ENCODE measurements at regions not wholly inside any gene's neighbourhood (a gene's known extent, or its start where the extent isn't known, plus 50 kb on each side); places are given as distances from the start of the nearest gene placed in this dataset.

DNA sequence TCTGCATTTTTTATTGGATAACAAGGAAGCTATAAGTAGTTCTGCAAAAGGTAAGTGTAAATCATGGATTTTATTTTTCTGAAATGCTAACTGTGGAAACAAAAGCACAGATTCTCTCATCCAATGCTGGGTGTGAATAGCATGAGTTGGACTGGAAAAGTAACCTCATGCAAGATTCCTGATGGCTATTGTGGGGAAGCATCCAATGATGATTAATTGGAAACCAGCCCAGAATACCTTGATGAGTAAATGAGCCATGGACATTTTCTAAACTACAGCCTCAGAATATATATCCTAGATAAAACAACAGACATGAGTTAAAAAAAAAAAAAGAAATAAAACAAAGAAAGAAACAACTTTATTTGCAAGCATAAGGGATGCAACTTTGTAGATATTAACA lies 934.6 kb downstream of the CCSER2 start:
- Mint-ChIP-seq H3K27me3 (no peaks in the 10 kb centered on the region), H3K4me1 (no peaks in the 10 kb centered on the region), H3K36me3 (no peaks in the 10 kb centered on the region), H3K9me3 (no peaks in the 10 kb centered on the region), H3K27ac (no peak overlapping the region), H3K4me3 (no peak overlapping the region)
- no peak for ATAC-seq

DNA sequence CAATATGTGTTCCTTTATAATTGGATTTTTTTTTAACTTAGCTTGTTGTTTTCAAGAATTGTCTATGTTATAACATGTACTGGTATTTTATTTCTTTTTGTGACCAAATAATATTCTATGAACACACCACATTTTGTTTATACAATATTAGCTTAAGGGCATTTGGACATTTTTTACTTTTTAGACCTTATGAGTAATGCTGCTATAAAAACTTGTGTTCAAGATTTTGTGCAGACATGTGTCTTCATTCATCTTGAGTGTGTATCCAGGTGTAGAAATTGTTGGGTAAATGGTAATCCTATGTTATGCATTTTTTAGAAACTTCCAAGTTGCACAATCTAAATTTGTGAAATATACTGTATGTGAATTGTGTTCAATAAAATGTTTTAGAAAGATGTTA lies 936.7 kb downstream of the CCSER2 start:
- H3K4me1 Mint-ChIP-seq: no peaks in the 10 kb centered on the region
- peaks cover 3% of the 10 kb centered on the region for H3K9me3 Mint-ChIP-seq
- no peaks in the 10 kb centered on the region for H3K36me3 Mint-ChIP-seq
- no peak overlapping the region for H3K27ac Mint-ChIP-seq
- no peak overlapping the region for H3K4me3 Mint-ChIP-seq
- no peak for ATAC-seq
- H3K27me3 Mint-ChIP-seq: no peaks in the 10 kb centered on the region

DNA sequence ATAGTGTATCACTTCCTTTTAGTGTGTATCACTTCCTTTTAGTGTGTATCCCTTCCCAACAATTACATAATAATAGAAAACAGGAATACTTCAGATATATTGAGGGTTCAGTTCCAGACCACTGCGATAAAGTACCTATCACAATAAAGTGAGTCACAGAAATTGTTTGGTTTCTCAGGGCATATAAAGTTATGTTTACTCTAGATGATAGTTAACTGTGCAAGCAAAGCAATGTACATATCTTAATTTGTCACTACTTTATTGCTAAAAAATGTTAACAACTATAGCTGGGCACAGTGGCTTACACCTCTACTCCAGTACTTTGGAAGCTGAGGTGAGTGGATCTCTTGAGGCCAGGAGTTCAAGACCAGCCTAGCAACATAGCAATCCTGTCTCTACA lies 938.4 kb downstream of the CCSER2 start:
- peaks cover 7% of the 10 kb centered on the region for H3K9me3 Mint-ChIP-seq
- no peak overlapping the region for H3K27ac Mint-ChIP-seq
- no peaks in the 10 kb centered on the region for H3K4me1 Mint-ChIP-seq
- no peak overlapping the region for H3K4me3 Mint-ChIP-seq
- H3K27me3 Mint-ChIP-seq: no peaks in the 10 kb centered on the region
- no peaks in the 10 kb centered on the region for H3K36me3 Mint-ChIP-seq
- no peak for ATAC-seq

DNA sequence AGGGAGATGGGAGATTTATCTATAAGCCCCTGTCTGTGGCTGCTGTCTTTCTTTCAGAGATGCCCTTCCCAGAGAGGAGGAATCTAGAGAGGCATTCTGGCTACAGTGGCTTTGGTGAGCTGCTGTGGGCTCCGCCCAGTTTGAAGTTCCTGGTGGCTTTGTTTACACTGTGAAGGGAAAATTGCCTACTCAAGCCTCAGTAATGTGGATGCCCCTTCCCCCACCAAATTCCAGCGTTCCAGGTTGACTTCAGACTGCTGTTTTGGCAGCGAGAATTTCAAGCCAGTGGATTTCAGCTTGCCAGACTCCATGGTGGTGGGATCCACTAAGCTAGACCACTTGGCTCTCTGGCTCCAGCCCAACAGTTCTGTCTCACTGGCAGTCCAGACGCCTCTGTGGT lies 951.6 kb downstream of the CCSER2 start:
- no peaks in the 10 kb centered on the region for H3K4me1 Mint-ChIP-seq
- ATAC-seq: no peak
- H3K9me3 Mint-ChIP-seq: peaks cover under 1% of the 10 kb centered on the region
- H3K4me3 Mint-ChIP-seq: no peak overlapping the region
- no peaks in the 10 kb centered on the region for H3K36me3 Mint-ChIP-seq
- H3K27me3 Mint-ChIP-seq: no peaks in the 10 kb centered on the region
- H3K27ac Mint-ChIP-seq: no peak overlapping the region

DNA sequence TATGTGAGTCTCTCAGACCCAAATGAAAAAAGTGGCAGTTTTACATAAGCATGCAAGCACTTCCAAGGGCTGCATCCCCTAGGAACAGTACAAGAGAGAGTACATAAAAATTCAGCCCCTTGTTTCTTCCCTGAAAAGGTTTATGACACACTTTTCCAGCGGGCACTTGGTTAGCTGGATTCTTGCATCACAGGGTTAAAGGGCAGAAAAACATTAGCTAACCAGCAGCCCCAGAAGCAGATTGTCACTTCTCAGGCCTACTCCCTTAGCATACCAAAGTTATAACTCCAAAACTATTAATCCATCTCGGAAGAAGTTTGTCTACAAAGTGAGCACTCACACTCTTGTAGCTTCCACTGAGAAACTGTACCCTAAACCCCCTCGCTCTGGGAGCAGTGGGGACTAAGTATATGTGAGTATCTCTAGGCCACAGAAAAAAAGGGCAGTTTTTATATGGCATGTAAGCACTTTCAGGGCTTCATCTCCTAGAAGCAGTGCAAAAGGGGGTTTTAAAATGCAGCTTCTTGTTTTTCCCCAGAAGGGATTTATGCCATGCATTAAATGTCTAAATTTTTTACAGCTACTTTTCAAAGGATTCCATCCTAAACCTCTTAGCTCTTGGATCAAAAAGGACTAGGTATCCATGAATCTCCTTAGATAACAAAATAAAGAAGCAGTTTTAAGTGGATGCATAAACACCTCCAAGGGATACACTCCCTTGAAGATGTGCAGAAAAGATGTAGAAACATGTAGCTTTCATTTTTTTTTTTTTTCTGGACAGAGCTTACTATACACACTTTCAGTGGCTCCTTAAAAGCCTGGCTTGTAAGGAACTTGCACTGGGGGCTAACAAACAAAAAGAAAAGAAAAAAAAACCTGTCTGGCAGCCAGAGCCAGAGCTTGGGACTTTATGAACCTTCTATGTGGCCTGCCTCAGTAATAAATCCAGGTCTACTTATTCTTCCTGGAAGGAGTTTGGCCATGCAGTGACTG lies 956.7 kb downstream of the CCSER2 start:
- Mint-ChIP-seq H3K27ac (no peak overlapping the region), H3K4me3 (no peak overlapping the region), H3K36me3 (no peaks in the 10 kb centered on the region), H3K27me3 (no peaks in the 10 kb centered on the region), H3K9me3 (peaks cover 6% of the 10 kb centered on the region), H3K4me1 (no peaks in the 10 kb centered on the region)
- no peak for ATAC-seq

DNA sequence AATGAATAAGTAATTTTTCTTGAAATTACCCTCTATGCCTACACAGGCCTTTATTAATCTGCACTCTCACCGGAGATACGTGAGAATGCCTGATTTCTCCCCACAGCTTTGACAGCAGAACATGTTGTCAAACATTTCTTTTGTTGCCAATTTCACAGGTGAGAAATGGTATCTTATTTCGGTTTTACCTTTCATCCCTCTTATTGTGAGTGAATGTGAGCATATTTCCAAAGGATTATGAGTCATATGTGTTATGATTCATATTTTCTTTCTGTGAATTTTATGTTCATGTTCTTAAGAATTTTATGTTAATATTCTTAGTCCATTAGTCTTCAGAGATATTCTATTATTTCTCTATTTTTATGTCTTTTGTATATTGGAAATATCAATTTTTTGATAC lies 965.1 kb downstream of the CCSER2 start:
- Mint-ChIP-seq H3K27me3 (no peaks in the 10 kb centered on the region), H3K36me3 (no peaks in the 10 kb centered on the region), H3K9me3 (peaks cover 8% of the 10 kb centered on the region), H3K4me1 (no peaks in the 10 kb centered on the region), H3K27ac (no peak overlapping the region), H3K4me3 (no peak overlapping the region)
- no peak for ATAC-seq

DNA sequence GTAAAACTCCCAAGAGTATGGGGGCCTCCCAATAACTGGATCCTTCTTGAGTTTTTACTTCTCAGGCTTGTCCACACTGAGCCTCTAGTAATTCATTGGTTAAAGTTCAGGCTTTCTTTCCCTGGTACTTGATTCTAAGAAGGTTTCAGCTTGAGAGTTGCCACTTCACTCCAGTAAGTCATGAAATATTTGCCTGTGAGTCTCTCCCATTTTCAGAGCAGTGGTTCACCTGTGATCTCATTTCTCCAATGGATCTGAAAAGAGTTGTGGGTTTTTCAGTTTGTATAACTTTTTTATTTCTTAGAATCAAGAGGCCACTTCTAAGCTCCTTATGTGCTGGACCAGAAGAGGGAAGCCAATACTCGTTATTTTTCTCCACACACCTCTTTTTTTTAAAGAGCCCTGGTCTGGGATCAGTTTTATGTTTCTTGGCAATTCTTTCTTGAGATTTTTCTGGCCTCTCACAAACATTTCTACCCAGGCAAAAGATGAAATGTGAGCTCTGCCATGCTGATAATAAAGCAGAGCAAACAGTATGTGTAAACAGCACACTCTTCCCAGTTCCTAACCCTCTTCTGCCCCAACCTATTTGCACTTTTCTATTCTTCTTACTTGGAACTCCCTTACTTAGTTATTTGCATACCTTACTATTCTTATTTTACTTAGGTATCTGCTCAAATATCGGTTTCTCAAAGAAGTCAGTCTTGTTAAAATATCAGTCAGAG lies 983.4 kb downstream of the CCSER2 start:
- Mint-ChIP-seq H3K4me1 (no peaks in the 10 kb centered on the region), H3K9me3 (no peaks in the 10 kb centered on the region), H3K27me3 (no peaks in the 10 kb centered on the region), H3K4me3 (no peak overlapping the region), H3K36me3 (no peaks in the 10 kb centered on the region), H3K27ac (no peak overlapping the region)
- ATAC-seq: no peak

DNA sequence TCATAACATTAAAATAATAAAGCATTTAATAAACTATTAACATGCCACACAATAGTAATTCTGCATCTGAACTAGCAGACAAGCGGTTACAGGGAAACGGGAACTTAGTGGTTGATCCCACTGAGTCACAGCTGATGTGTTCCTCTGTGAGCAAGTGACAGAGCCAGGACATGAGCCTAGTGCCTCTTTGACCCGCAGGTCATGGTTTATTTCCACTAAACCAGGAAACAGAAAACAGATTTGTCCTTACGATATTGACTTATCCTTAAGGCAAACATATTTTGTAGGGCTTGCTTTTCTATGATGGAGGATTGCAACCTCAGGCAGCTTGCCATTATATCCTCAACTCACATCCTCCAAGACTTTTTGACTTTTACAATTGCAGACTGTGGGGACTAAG lies 987.3 kb downstream of the CCSER2 start:
- H3K4me1 Mint-ChIP-seq: no peaks in the 10 kb centered on the region
- H3K27me3 Mint-ChIP-seq: no peaks in the 10 kb centered on the region
- no peak for ATAC-seq
- no peaks in the 10 kb centered on the region for H3K36me3 Mint-ChIP-seq
- H3K9me3 Mint-ChIP-seq: no peaks in the 10 kb centered on the region
- no peak overlapping the region for H3K27ac Mint-ChIP-seq
- no peak overlapping the region for H3K4me3 Mint-ChIP-seq

DNA sequence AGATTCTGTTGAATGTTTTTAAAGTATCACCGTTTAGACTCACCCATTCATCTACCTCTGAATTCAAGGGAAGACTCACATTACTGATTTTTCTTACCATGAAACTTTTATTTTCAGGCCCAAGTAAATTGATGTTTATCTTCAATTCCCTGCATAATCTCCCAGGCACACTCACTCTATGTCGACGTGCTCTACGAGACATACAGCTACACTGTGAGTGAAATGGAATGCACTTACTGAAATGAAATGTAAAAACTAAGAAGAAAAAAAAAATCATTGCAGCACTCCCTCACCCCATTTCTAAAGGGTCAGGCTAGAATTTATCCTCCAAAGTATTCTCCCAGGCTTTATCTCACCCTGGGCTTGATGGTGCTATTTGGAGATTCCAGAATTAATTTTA lies 987.9 kb downstream of the CCSER2 start:
- Mint-ChIP-seq H3K27ac (no peak overlapping the region), H3K27me3 (no peaks in the 10 kb centered on the region), H3K9me3 (no peaks in the 10 kb centered on the region), H3K4me3 (no peak overlapping the region), H3K36me3 (no peaks in the 10 kb centered on the region), H3K4me1 (no peaks in the 10 kb centered on the region)
- no peak for ATAC-seq

DNA sequence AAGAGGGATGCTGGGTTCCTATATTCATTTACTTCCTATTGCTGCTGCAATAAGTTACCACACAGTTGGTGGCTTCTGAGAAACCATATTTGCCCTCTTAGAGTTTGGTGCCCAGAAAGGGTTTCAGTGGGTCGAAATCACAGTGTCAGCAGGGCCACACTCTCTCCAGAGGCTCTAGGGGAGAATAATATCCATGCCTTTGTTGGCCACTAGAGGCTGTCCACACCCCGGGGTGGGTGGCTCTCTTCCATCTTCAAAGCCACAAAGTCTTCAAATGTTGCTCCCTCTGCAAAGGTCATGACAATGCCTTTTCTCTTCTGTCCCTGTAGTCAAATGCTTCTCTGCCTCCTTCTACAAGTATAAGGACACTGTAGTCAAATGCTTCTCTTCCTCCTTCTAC lies 989.4 kb downstream of the CCSER2 start:
- no peaks in the 10 kb centered on the region for H3K4me1 Mint-ChIP-seq
- no peak overlapping the region for H3K4me3 Mint-ChIP-seq
- H3K9me3 Mint-ChIP-seq: no peaks in the 10 kb centered on the region
- H3K27ac Mint-ChIP-seq: no peak overlapping the region
- H3K27me3 Mint-ChIP-seq: no peaks in the 10 kb centered on the region
- no peak for ATAC-seq
- H3K36me3 Mint-ChIP-seq: no peaks in the 10 kb centered on the region

DNA sequence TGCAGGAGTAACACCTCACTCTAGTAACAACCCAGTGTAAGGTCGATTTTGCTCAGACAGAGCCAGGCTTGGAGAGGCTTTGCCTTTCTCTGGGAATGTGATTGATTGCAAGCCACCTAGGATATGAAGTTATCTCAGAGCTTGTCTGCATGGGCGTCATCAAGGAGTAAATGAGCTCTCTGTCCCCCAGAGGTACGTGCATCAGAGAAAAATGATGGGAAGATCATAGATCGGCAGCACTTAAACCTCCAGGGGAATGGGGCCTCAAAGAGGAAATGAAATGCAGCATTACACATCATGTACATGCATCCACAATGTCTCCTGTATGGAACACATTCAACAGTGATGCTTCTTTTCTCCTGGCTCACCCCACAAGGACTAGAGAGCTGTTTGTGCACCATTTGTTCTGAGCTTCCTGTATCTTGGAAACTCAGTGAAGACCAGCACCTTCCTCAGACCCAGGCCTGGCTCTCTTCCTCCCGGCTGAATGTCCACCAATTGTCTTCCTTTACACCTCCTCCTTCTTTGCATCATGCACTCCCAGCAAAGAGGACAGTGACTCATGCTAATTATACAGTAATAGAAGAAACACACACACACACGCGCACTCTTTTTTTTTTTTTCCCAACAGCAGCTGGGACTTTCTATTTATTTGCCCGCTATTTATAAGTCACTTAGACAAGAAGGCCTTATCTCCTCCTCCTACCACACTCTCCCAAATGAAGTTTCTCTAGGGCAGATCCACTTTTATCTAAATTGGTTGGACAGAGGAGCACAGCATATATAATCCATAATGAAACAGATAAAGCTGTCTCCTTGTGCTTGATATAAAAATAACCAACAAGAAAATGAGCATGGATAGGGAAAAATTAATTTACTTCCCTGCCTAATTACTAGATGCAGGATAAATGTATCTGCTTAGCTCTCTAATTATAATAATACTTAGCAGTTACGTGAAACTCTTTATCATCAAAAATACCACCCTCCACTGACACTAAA lies 990.7 kb downstream of the CCSER2 start:
- no peak overlapping the region for H3K4me3 Mint-ChIP-seq
- H3K36me3 Mint-ChIP-seq: no peaks in the 10 kb centered on the region
- H3K9me3 Mint-ChIP-seq: no peaks in the 10 kb centered on the region
- H3K27ac Mint-ChIP-seq: no peak overlapping the region
- H3K4me1 Mint-ChIP-seq: no peaks in the 10 kb centered on the region
- ATAC-seq: no peak
- H3K27me3 Mint-ChIP-seq: no peaks in the 10 kb centered on the region

DNA sequence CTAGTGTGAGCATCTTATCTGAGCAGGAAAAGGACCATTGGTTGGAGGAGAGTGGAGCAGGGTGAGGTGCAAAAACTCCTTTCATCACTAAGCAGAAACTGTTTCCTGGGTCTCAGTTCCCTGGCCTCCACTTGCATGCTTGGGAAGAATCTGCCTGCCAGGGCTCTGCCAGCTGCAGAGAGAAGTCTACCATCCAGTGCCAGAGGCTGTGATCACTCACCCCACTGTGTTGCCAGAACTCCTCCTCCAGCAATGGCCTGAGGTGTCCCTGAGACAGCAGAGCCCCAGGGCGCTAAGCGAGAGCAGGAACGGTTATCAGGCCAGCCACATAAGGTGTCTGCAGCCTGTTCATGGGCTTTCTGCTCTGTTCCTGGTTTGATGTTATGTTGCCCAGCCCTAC lies 991.4 kb downstream of the CCSER2 start:
- Mint-ChIP-seq H3K9me3 (no peaks in the 10 kb centered on the region), H3K4me3 (no peak overlapping the region), H3K27ac (no peak overlapping the region), H3K4me1 (no peaks in the 10 kb centered on the region), H3K36me3 (no peaks in the 10 kb centered on the region), H3K27me3 (no peaks in the 10 kb centered on the region)
- ATAC-seq: peak; percentile 26

DNA sequence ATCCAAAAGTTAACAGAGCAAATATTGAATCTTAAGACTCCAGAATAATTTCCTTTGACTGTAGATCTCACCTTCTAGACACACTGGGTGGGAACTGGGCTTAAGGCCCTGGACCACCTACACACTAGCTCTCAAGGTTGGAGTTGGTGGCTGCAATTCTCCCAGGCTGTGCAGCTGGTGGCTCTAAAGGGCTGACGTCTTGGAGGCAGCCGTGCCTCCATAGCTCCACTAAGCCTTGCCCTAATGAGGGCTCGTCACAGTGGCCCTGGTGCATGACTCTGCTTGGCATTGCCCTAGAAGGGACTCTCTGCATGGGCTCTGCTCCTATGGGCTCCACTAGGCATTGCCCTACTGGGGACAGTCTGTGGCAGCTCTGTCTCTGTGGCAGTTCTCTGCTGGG lies 1005.2 kb downstream of the CCSER2 start:
- Mint-ChIP-seq H3K9me3 (peaks cover 4% of the 10 kb centered on the region), H3K36me3 (no peaks in the 10 kb centered on the region), H3K27me3 (no peaks in the 10 kb centered on the region), H3K4me3 (no peak overlapping the region), H3K27ac (no peak overlapping the region), H3K4me1 (no peaks in the 10 kb centered on the region)
- ATAC-seq: no peak

DNA sequence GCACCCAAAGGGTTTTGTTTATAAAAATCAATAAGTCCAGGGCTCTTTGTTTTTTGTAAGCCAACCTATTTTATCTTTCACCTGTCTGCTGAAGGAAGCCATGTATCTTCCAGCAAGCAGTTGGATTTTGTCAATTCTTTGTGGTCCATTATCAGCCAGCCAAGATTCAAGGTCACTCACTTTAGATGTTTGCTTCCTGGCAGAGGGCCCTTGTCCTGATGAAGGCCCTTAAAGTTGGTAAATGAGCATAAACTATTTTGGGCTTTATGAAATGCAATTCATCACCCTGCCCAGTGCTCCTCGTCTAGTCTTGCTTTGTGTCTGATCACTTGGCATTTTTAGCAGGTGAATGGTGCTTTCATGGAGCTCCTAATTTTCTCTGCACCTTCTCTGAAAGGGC lies 1004.2 kb downstream of the GRID1 start:
- Mint-ChIP-seq H3K27ac (no peak overlapping the region), H3K4me1 (no peaks in the 10 kb centered on the region), H3K27me3 (no peaks in the 10 kb centered on the region), H3K9me3 (no peaks in the 10 kb centered on the region), H3K4me3 (no peak overlapping the region), H3K36me3 (no peaks in the 10 kb centered on the region)
- ATAC-seq: no peak

Data from stimulated activated memory B cell treated with anti-CD40 and anti-IgM and Interleukin-4, amounts not matched to agents 10 μg/mL and 1 μg/mL and 100 μg/mL, for 72 hours (primary cell).